Stimulated activated CD8-positive, alpha-beta memory T cell treated with anti-CD3 and anti-CD28 coated beads, Interleukin-4, amount 100 ng/mL, for 24 hours (primary cell): ENCODE measurements at regions not wholly inside any gene's neighbourhood (a gene's known extent, or its start where the extent isn't known, plus 50 kb on each side); places are given as distances from the start of the nearest gene placed in this dataset.
A peak's percentile ranks its signal among the peaks of the same experiment; 100 is the strongest.
"Not testable (repeated sequence)": the region's sequence is repeated elsewhere in the genome, so short reads cannot be mapped to it uniquely, and the experiment has no call there.

Experiments
- DNase-seq: peaks from one replicate; pipeline ENCODE4 v3.0.0-alpha.2; 2020; ENCODE audit warnings: low read depth

- peak; percentile 64 for DNase-seq
Measured at GRCh38 chr13:24618011-24618955, 61.9 kb upstream of the ATP12A start.

- DNase-seq = no peak
Measured at GRCh38 chr13:24619282-24619681, 60.9 kb upstream of the ATP12A start.

DNA sequence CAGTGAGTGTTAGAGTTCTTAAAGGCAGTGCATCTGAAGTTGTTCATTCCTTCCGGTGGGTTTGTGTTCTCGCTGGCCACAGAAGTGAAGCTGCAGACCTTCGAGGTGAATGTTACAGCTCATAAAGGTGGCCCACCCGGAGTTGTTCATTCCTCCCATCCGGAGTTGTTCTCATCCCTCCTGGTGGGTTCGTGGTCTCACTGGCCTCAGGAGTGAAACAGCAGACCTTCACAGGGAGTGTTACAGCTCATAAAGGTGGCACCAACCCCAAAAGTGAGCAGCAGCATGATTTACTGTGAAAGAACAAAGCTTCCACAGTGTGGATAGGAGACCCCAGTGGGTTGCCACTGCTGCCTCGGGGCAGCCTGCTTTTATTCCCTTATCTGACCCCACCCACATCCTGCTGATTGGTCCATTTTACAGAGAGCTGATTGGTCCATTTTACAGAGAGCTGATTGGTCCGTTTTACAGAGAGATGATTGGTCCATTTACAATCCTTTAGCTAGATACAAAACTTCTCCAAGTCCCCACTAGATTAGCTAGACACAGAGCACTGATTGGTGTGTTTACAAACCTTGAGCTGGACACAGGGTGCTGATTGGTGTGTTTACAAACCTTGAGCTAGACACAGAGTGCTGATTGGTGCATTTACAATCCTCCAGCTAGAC, 57.6 kb upstream of the ATP12A start:
- DNase-seq = not testable (repeated sequence)

DNA sequence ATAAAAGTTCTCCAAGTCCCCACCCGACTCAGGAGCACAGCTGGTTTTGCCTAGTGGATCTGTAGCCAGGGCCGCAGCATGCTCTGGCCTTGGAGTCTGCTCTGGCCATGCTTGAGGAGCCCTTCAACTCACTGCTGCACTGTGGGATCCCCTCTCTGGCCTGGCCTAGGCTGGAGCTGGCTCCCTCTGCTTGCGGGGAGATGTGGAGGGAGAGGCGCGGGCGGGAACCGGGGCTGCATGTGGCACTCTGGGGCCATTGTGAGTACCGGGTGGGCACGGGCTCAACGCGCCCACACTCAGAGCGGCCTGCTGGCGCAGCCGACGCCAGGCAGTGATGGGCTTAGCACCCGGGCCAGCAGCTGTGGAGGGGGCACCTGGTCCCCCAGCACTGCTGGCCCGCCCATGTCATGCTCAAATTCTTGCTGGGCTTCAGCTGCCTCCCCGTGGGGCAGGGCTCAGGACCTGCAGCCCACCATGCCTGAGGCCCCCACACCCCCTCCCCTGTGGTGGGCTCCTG, 57.0 kb upstream of the ATP12A start:
- DNase-seq = no peak

- no peak for DNase-seq
Measured at GRCh38 chr13:24624363-24624762, 55.8 kb upstream of the ATP12A start.

- no peak for DNase-seq
Measured at GRCh38 chr13:24624801-24625231, 55.4 kb upstream of the ATP12A start.

GRCh38 chr13:24625331-24625731, 54.9 kb upstream of the ATP12A start:
- DNase-seq = no peak

DNA sequence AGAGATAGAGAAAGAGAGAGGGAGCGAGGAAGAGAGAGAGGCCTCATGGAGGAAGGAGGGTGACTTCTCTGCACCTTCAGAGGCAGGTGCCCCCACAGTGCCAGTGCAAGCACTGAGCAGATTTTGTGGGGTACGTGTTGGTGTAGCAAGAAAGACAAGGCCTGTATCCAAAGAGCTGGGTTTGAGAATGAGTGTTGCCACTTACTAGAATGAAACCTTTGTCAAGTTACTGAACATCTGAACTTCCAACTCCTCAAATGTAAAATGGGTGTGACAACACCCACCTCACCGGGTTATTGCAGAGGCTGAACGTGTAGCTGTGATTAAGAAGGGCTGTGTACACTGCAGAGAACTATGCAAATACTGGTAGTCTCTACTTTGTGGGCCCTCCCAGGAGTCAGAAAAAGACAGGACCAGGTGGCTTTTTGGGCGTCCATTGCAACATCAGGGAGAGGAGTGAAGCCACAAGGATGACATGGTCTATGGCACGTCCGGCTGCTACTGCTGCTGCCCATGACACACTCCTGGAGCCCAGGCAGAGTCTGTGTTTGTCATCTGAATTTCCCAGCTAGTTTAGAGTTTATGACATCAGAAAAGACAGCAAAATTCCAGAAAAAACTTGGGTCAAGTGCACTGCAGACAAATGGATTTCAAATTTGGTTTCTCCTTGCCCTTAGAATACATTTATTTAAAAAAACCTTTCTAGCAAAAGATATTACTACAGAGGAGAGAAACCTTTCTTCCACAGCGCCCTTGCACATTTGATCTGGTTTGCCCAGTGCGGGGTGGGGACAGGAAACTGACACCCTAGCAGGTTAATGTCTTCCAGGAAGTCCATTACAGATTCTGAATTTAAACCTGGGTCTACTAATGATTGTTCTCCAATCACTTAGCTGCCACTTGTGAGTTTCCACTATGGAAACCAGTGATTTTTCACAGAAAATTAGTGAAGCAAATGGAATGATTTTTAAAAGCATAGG, 54.0 kb upstream of the ATP12A start:
- no peak for DNase-seq

DNA sequence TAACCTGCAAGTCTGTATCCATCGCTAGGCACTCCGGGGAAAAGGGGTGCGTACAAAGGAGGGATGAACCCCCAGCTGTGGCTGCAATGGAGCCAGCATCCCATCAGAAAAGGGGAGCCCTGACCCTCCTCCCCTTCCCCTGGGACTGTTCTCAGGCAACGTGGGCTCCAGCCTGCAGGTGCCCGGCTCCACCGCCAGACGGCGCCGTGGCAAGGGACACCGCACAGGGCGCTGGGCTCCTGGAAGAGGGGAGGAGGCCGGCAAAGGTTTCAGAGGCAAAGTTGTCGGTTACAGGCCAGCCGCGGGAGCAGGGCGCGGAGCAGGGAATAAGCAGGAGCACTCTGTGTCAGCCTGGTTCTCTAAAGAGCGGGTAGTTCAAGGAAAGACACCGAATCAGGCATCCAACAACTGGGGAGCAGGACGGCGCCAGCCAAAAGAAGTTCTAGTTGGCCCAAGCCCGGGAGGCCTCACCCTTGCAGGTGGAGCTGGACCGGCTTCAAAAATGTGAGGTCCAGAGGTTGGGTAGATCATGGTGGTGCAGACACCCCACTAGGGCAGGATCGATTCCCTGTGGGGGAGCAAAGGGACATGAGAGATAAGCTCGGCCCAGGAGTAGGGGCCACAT, 53.0 kb upstream of the ATP12A start:
- no peak for DNase-seq

DNA sequence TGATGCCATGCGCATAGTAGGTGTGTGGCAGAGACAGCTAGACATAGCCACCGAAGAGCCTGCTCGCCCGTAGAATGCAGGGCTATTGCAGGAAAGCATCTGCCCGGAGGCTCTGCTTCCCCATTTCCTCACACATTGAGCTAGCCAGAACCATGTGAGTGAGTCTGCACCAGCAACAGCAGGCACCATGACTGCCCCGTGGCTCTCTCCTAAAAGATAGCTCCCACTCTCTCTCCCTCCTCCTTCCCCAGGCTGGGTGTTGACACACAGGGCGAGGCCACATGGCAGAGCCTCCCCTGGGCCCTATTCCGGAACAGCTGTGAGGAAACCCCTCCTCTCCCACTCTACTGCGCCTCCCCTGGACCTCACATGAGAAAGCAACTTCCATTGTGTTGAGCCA, 52.3 kb upstream of the ATP12A start:
- DNase-seq = no peak

- no peak for DNase-seq
Measured at GRCh38 chr13:24629320-24629719, 50.9 kb upstream of the ATP12A start.

DNA sequence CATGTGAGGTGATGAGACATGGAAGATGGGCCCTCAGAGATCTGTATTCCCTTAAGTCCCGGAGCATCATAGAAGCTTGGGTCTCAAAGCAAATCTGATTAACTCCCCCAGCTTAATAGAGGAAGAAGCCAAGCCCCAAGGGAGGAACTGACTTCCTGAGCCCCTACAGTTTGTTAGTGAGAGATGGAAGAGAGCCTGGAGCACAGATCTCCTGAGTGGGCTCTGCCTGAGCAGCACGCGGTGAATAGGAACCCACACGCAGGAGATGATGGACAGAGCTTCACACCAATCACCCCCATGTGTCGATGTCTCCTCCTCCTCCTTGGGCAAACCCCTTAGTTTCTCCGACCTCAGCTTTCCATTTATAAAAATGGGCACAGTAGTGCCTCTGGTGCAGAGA, 50.1 kb upstream of the ATP12A start:
- DNase-seq = no peak
